HG02610 (cell line): ENCODE measurements at regions not wholly inside any gene's neighbourhood (a gene's known extent, or its start where the extent isn't known, plus 50 kb on each side); places are given as distances from the start of the nearest gene placed in this dataset.

ENCODE experiments used
- ATAC-seq: cut with Tn5 transposase; IDR thresholded peaks from one replicate; pipeline ENCODE4 v1.9.1; 2021; ENCODE audit warnings: mild to moderate bottlenecking, moderate library complexity; ENCODE audit not compliant: unreplicated experiment

DNA sequence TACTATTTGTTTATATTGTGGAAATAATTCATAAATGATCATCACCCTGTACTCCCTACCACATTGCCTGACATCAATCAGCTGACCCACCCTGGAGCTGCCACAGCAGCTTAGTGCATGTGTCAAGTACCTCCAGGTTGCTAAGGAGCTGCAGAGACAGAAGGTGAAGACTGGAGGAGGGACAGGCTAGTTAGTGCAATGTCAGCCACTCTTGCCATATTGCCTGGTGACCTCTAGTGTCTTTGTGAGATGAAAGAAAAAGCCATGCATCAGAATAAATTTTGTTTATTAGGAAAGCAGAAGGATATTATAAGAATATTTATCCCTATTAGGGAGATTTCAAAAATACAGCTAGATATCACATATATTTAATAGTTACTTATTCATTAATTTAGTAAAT, 243.9 kb upstream of the FAT4 start:
- ATAC-seq, result no peak

DNA sequence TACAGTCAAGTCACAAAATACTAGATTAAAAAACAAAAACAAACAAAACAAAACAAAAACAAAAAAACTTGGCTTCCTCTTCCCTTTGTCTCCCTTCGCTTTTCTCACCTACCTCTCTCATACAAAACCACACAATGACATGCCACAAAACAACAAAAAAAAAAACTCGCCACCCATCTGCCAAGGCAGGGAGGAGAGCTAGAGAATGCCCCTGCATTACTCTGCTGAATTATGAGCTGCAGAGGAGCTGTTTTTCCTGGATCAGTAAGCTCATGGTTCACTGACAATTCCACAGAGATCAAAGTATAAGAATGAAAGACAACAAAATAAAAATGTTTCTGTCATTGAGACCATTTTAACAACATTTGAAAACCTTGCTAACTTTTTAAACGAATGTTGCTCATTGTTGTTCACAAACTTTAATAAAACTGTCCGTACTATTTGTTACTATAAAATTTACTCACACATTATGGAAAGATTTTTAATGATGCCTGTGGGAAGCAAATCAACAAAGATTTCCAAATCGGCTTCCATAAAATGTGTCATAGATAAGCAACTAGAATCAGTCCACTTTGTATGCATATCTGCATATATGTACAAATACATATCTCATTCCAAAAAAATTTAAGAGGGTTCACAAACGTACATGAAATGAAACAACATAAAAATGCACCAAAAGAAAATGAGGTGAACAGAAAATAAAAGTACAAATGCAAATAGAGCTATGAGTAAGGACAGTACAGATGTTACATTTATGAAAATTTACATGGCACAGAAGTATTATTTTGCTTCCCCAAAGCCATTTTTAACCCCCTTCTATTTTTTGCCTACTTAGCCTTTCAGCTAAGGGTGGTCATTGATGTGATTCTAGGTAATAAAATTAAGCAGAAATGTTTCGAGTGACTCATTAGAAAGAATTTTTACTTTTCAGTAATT, 252.4 kb upstream of the FAT4 start:
- no peak for ATAC-seq

GRCh38 chr4:125060376-125060775, 254.4 kb upstream of the FAT4 start:
- ATAC-seq, result no peak

DNA sequence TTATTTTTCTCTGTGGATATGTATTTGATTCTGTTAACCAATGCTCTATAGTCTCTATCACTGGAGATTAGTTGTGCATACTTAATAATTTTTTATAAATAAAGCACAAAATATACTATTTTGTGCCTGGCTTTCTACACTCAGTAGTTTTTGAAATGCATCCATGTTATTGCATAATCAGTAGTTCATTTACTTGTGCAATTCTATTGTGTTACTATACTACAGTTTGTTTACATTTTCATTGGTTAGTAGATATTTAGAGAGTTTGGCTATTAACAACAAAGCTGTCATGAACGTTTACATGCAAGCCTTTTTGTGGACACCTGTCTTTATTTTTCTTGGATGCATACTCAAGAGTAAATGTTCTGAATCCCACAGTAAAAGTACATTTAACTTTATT, 265.0 kb upstream of the FAT4 start:
- no peak for ATAC-seq

GRCh38 chr4:125045311-125045710, 269.4 kb upstream of the FAT4 start:
- ATAC-seq, result no peak

DNA sequence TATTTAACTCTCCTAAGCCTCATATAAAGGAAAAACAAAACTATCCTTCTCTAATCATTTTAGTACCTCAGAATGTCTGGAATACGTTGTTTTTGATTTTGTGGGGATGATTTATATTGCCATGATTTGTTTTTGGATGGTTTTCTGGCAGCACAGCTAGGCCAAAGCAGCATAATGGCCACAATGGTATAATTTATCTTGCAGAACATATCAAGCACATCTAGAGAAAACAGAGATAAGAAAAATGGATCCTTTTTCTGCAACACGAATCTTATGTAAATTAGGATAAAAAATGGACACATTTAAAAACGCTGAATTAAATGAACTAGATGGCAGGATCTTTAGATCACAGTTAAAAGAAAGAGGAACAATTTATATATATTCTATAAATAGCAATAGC, 269.9 kb upstream of the FAT4 start:
- ATAC-seq, result no peak

GRCh38 chr4:125043486-125043885, 271.3 kb upstream of the FAT4 start:
- ATAC-seq, result no peak

DNA sequence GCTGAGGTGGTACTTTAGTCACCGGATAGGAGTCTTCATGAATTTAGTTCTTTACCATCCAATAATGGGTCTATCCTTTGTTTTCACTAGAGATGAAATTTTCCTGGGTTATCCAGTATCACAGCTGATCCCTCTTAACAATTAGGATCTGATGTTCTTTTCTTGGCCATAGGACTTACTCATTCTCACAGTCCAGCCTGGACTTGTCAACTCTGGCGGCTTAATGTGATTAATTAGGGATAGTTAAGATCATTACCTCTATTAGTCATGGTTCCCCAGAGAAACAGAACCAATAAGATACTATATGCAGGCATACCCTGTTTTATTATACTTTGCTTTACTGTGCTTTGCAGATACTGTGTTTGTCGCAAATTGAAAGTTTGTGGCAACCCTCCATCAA, 272.7 kb upstream of the FAT4 start:
- no peak for ATAC-seq

DNA sequence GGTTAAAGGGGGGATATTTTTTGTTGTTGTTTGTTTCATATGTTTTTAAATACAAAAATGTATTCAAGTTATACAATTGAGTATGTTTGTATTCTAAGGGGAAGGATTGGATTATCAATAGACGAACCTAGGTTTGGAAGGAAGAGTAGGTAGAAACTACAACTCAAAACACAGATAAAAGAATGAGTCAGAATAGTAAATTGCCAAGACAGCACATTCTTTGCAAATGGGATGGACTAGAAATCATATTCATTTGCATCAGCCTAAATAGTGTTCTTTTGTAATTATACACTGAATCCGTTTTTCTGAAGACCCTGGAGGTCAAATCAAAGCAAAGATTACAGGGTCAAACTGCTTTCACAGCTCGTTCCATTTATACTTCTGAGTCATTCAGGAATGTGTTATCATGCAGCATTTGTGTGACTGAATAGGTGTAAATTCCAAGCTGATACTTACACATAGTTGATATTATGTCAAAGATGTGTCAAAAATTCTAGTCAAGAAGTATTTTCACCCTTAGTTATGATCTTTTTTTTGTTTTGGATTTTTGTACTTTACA, 273.3 kb upstream of the FAT4 start:
- ATAC-seq, result no peak

DNA sequence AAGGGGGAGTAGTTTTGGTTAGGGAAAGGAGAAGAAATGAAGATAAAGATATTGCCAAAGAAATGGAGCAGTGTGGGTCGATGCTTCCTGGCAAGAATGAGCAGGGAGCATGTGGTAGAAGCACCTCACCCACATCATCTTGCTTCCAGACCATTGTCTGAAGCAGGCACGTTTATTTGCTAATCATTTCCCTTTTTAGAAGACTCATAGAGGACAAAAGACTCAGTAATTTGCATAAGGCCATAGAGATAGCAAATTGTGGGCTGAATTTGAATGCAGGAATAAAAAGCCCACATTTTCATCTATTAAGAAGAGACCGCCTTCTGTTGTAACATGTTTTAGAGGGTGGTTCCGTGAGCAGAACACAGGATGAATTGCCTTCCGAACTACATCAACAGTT, 275.2 kb upstream of the FAT4 start:
- ATAC-seq, result no peak

DNA sequence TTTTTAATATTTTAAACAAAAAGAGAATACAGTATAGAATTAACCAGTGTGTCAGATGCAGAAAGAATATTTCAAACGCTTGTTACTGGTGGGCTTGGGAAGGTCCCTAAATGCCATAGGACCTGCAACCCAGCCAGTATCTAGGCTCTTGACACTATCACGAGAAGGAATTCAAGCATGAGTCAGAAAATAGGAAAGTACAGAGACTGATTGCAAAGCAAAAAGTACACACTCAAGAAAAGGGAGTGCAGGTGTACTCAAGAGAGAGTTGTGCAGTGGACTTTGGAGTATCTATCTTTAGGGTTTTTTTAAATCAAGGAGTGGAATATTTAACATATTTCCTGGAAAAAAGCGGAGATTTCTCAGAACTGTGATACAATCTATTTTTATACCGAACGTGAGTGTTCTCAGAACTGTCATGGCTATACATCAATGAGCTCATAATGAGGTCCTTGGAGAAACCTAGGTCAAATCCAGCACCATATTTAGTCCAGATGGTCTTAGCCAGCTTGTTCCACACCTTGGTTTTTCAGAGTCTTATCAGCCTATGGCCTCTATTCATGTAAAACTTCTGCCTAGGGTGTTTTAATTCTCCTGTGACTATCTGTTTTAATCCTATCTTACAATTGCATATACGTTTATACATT, 291.8 kb upstream of the FAT4 start:
- ATAC-seq, result no peak

DNA sequence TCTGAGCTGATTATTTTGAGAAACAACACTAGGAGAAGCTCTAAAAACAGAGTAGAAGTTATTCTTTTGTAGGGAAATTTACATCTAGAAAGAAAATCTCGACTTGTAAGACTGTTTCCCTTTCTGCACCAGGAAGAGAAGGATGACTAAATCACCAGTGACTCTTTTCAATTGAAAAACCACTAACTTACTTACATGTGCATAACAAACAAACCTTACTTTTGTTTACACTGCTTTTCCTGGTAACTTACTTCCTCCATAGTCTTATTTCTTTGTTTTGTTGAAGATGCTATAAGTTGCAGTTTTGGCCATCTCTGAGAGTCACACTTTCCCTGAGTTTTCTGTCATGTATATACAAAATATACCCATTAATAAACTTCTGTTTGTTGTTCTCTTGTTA, 293.6 kb upstream of the FAT4 start:
- ATAC-seq, result no peak

DNA sequence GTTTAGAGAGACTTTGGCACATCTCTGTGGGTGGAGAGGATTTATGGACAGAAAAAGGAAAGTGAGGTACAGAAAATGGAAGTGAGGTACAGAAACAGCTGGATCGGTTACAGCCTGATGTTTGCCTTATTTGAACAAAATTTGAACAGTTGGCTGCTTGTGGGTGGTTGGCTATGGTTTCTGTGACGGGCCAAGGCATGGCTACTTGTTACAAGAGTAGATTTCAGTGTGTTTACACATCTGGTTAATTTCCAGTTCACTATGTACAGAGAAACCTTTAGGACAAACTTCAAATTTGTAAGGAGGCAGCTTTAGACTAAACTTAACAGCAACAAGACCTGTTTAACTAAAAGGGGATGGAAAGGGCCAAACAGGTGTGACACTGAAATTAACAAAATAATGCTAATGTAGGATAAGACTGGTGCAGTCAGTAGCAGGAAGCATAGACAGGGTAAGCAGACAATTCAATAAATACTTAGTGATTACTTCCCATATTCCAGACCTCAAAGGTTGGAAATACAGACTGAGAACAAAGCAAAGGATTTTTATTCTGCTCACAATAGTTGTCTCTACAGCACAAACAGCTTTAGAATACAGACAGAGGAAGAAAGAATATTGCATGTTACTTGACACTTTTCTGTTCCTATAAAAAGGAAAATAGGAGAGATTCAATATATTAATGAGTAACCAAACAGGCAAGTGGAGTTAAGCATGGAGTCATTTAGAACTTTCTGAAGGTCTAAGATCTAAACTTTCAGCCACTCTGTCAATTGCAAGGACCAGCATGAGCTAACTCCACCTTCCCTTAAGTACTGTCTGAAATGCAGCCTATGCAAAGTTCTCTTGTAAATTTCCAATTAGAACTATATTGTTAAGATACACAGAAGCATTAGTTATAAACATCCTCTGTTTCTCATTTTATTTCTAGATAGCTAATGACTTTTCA, 294.4 kb upstream of the FAT4 start:
- no peak for ATAC-seq

DNA sequence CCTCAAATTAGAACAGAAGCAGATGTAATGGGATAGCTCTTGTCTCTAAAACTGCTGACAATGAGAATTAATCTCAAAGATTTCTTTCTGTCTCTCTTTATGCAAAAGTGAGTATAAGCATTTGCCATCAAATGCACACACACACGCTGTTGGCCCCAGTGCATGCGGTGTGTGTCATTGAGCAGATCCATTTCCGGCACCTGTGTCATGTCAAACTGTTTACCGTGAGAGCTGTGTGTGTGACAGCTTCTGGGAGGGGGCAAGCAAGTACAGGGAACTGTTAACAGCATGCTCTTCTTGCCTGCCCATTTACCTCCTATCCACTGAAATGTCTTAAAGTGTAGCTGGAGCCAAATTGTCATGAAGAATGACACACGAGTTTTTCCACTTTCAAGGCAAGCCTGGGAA, 297.9 kb upstream of the FAT4 start:
- no peak for ATAC-seq

GRCh38 chr4:125013891-125014290, 300.9 kb upstream of the FAT4 start:
- ATAC-seq, result no peak

GRCh38 chr4:125011646-125012045, 299.1 kb upstream of the ANKRD50 start:
- no peak for ATAC-seq

DNA sequence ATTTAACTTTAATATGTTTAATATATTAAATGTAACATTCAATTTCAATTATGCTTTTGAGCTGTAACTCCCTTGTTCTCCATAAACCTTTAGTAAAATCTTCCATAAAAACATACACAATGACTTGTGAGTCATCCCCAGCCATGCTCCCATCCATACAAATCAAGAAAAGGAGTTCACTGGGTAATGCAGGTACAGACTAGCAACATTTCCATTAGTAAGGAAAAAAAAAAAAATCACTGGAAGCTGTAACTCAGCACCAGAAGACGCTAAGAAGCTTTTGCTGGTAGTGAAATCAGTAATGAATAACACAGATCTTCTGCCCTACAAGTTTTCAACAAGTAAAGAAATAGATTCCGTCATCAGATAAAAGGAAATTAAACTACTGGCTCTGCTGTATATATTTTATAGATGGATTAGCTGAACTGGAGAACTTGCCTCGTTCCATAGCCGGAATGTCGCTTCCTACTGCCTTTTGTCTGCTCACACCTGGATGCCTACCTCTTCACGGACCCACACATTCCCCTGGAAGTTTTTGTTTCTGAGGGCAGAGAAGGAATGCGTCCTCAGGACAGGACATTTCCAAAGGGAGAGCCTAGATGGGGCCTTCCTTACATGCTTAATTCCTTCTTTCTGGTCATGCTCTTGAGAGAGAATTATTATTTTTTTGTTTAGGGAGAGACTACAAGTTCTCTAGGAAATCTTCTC, 298.4 kb upstream of the ANKRD50 start:
- no peak for ATAC-seq

DNA sequence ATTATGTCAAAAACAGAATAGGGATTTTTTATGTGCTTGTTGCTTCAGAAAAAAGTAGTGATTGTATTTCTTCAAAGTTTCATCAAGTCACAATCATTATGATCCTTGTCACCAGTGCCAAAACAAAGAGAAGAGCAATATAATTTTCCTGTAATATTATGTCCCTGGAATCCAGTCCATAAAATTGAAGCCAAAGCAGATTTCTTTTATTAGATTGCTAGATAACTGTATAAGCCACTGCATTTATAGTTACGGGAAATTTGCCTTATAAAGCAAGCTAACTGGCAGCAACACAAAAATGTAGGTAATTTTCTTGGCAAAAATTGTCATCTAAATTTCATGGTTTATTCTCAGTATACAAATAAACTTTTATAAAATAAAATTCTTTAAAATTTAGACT, 296.1 kb upstream of the ANKRD50 start:
- ATAC-seq, result no peak

- no peak for ATAC-seq
Measured at GRCh38 chr4:125004676-125005075, 292.1 kb upstream of the ANKRD50 start.

DNA sequence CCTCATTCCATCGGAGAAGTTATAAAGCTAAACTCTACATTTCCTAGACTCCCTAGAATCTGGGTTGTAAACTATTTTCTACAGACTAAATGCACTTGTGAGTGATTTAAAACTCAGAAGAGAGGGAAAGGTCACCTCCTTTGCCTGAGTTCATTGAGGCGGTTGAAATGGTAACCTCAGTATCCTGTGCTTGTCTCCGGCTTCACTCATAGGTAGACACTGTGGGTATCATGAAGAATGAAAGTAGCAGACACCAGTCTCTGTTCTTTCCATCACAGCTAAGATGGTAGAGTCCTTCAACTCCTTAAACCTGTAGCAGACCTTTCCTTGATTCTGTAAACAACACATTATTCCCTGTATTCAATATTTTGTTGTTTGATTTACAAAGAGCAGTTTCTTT, 291.3 kb upstream of the ANKRD50 start:
- no peak for ATAC-seq
